ENCODE measurements at regions not wholly inside any gene's neighbourhood (a gene's known extent, or its start where the extent isn't known, plus 50 kb on each side); places are given as distances from the start of the nearest gene placed in this dataset.

DNA sequence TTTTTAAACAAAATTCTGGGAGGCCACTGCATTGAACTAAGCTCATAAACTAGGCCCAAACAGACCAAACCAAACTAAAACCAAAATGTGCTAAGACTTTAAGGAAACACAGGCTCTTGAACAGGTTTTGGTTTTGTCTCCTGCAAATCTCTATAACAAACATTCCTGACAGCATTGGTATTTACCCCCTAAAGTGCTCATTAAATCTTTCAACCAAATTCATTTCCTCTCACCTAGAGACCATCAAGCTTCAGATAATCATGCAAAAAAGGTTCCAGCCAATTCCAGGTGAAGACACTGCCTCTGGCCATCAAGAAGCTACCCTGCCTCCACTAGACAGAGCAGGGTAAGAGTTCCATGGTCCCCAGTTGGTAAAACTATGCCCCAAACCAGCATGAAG lies 951.2 kb upstream of the MIR17HG start:
- TF ChIP-seq CBX3 (IDR thresholded peaks at IDR 0.05; ENCODE audit: low read depth): no peak
- TF ChIP-seq, protein P1, sequence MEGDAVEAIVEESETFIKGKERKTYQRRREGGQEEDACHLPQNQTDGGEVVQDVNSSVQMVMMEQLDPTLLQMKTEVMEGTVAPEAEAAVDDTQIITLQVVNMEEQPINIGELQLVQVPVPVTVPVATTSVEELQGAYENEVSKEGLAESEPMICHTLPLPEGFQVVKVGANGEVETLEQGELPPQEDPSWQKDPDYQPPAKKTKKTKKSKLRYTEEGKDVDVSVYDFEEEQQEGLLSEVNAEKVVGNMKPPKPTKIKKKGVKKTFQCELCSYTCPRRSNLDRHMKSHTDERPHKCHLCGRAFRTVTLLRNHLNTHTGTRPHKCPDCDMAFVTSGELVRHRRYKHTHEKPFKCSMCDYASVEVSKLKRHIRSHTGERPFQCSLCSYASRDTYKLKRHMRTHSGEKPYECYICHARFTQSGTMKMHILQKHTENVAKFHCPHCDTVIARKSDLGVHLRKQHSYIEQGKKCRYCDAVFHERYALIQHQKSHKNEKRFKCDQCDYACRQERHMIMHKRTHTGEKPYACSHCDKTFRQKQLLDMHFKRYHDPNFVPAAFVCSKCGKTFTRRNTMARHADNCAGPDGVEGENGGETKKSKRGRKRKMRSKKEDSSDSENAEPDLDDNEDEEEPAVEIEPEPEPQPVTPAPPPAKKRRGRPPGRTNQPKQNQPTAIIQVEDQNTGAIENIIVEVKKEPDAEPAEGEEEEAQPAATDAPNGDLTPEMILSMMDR (IDR thresholded peaks at IDR 0.05 in 2 of 3, conservative IDR thresholded peaks at IDR 0.05 in 1 of 3; ENCODE audit: borderline replicate concordance in 1 of 3, insufficient read depth in 1 of 3, low read depth in 2 of 3, low read length in 2 of 3): no peak
- TF ChIP-seq POLR2A (IDR thresholded peaks at IDR 0.05; ENCODE audit: borderline replicate concordance, extremely low read depth, insufficient read depth, insufficient read length): no peak
- TF ChIP-seq EZH2phosphoT487 (IDR thresholded peaks at IDR 0.05; ENCODE audit: borderline replicate concordance): no peak
- TF ChIP-seq SRF (IDR thresholded peaks at IDR 0.05; ENCODE audit: low read depth): no peak
- no peak for TF ChIP-seq RAD21 (IDR thresholded peaks at IDR 0.05; ENCODE audit: low read depth)
- TF ChIP-seq SIN3A (IDR thresholded peaks at IDR 0.05; ENCODE audit: low read depth): no peak
- TF ChIP-seq EZH2 (IDR thresholded peaks at IDR 0.05): no peak
- TF ChIP-seq ZFX (IDR thresholded peaks at IDR 0.05): no peak
- no peak for TF ChIP-seq EGR1 (IDR thresholded peaks at IDR 0.05; ENCODE audit: low read depth)
- TF ChIP-seq, protein P2, sequence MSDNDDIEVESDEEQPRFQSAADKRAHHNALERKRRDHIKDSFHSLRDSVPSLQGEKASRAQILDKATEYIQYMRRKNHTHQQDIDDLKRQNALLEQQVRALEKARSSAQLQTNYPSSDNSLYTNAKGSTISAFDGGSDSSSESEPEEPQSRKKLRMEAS (IDR thresholded peaks at IDR 0.05): no peak
- no peak for TF ChIP-seq ZNF274 (IDR thresholded peaks at IDR 0.05; ENCODE audit: low read depth, low read length)

Data from HCT116 (cell line).